Vagina (tissue), 2 donors: ENCODE measurements at regions not wholly inside any gene's neighbourhood (a gene's known extent, or its start where the extent isn't known, plus 50 kb on each side); places are given as distances from the start of the nearest gene placed in this dataset.

ENCODE experiments used
- POLR2A ChIP-seq, 2 donors: fragments of 450-650 bp; IDR thresholded peaks; one replicate each; pipeline ENCODE4 v1.6.1; 2017; ENCODE audit warnings: antibody characterized with exemption in 2 of 2, mild to moderate bottlenecking in 2 of 2, moderate library complexity in 2 of 2
- POLR2AphosphoS5 ChIP-seq, 2 donors: sonication (generic); formaldehyde crosslinking; IDR thresholded peaks; one replicate each; pipeline ENCODE4 v1.9.0; 2017; ENCODE audit warnings: antibody characterized with exemption in 2 of 2, mild to moderate bottlenecking in 2 of 2, low read depth in 1 of 2; ENCODE audit not compliant: insufficient read depth in 1 of 2
- TF ChIP-seq, protein P1 (sequence below), 3 experiments: fragments of 450-650 bp in 2 of 3; fragments of 200-600 bp in 1 of 3; sonication (generic) in 1 of 3; IDR thresholded peaks; one replicate each; pipeline ENCODE4 v1.5.1; 2017 to 2019; ENCODE audit warnings: antibody characterized with exemption in 3 of 3, mild to moderate bottlenecking in 2 of 3, moderate library complexity in 2 of 3

DNA sequence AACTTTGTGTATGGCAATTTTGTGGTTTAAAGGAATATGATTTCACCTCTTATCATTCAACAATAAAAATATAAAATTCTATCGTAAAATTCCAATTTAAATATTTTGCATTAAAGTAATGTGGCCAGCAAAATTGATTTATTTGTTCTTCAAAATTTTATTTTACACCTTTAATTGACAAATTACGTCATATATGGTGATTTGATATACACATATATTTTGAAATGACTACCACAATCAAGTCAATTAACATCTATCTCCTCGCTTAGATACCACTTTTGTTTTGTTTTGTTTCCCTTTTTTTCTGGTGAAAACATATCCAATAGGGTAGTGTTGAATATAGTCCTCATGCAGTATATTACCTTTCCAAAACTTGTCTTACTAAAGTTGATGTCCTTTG, 467.6 kb upstream of the HS3ST5 start:
- TF ChIP-seq, protein P1, sequence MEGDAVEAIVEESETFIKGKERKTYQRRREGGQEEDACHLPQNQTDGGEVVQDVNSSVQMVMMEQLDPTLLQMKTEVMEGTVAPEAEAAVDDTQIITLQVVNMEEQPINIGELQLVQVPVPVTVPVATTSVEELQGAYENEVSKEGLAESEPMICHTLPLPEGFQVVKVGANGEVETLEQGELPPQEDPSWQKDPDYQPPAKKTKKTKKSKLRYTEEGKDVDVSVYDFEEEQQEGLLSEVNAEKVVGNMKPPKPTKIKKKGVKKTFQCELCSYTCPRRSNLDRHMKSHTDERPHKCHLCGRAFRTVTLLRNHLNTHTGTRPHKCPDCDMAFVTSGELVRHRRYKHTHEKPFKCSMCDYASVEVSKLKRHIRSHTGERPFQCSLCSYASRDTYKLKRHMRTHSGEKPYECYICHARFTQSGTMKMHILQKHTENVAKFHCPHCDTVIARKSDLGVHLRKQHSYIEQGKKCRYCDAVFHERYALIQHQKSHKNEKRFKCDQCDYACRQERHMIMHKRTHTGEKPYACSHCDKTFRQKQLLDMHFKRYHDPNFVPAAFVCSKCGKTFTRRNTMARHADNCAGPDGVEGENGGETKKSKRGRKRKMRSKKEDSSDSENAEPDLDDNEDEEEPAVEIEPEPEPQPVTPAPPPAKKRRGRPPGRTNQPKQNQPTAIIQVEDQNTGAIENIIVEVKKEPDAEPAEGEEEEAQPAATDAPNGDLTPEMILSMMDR (IDR thresholded peaks at IDR 0.05) = no peak
- TF ChIP-seq POLR2A (IDR thresholded peaks at IDR 0.05) (no peak), POLR2AphosphoS5 (IDR thresholded peaks at IDR 0.05; ENCODE audit: insufficient read depth in 1 of 2, low read depth in 1 of 2) (no peak)
